SJCRH30 (cell line): ENCODE measurements at regions not wholly inside any gene's neighbourhood (a gene's known extent, or its start where the extent isn't known, plus 50 kb on each side); places are given as distances from the start of the nearest gene placed in this dataset.
"Not testable (repeated sequence)": the region's sequence is repeated elsewhere in the genome, so short reads cannot be mapped to it uniquely, and the experiment has no call there.

ENCODE experiments used
- DNase-seq, 2 experiments: peaks; one replicate each; pipeline ENCODE4 v3.0.0-alpha.2; 2015 to 2020
- H3K27ac ChIP-seq: fragments of 250-450 bp; sonication (Bioruptor Pico); 2 replicates; pipeline ENCODE4 v1.5.1; 2020; ENCODE audit warnings: mild to moderate bottlenecking, moderate library complexity
- H3K27me3 ChIP-seq: fragments of 250-450 bp; sonication (Bioruptor Pico); 2 replicates; pipeline ENCODE4 v1.5.1; 2020; ENCODE audit warnings: mild to moderate bottlenecking, moderate library complexity
- H3K36me3 ChIP-seq: fragments of 250-450 bp; sonication (Bioruptor Pico); 2 replicates; pipeline ENCODE4 v1.5.1; 2020; ENCODE audit warnings: mild to moderate bottlenecking, moderate library complexity
- H3K4me1 ChIP-seq: fragments of 250-450 bp; sonication (Bioruptor Pico); 2 replicates; pipeline ENCODE4 v1.5.1; 2020; ENCODE audit warnings: mild to moderate bottlenecking, moderate library complexity
- H3K4me3 ChIP-seq: fragments of 250-450 bp; sonication (Bioruptor Pico); 2 replicates; pipeline ENCODE4 v1.5.1; 2020; ENCODE audit warnings: mild to moderate bottlenecking, moderate library complexity
- H3K9me3 ChIP-seq: fragments of 250-450 bp; sonication (Bioruptor Pico); replicated peaks from 2 replicates; pipeline ENCODE4 v1.5.1; 2020; ENCODE audit warnings: mild to moderate bottlenecking, moderate library complexity

- Histone ChIP-seq H3K36me3 (no peaks in the 10 kb centered on the region), H3K27me3 (no peaks in the 10 kb centered on the region), H3K4me1 (peaks cover 8% of the 10 kb centered on the region)
Measured at GRCh38 chr12:30301291-30301690, 394.4 kb downstream of the IPO8 start.

GRCh38 chr12:30296486-30296885 lies 399.2 kb downstream of the IPO8 start:
- H3K4me3 ChIP-seq, result peak overlapping the region; percentile 13
- H3K27me3 ChIP-seq, result no peaks in the 10 kb centered on the region
- H3K36me3 ChIP-seq, result no peaks in the 10 kb centered on the region
- peak overlapping the region; percentile 51 for H3K27ac ChIP-seq
- peak; percentile 75 to 89 for DNase-seq
- H3K4me1 ChIP-seq, result peaks cover 8% of the 10 kb centered on the region
- 0 out of 2 replicates have a peak, but pooled peaks cover 3% of the 10 kb centered on the region for H3K9me3 ChIP-seq

More at GRCh38 chr12:30301291-30301690, 394.4 kb downstream of the IPO8 start:
- H3K4me3 ChIP-seq, result no peak overlapping the region
- 0 out of 2 replicates have a peak, but pooled peaks cover 3% of the 10 kb centered on the region for H3K9me3 ChIP-seq
- H3K27ac ChIP-seq, result no peak overlapping the region
- no peak for DNase-seq

- H3K36me3 ChIP-seq, result no peaks in the 10 kb centered on the region
- peak; percentile 29 to 68 for DNase-seq
Measured at GRCh38 chr12:30286345-30286926, 409.2 kb downstream of the IPO8 start.

GRCh38 chr12:30278401-30278800 lies 417.3 kb downstream of the IPO8 start:
- DNase-seq, result no peak
- H3K9me3 ChIP-seq, result no peaks in the 10 kb centered on the region; the same call in 1 of the 2 replicates
- H3K36me3 ChIP-seq, result no peaks in the 10 kb centered on the region
- H3K27ac ChIP-seq, result no peak overlapping the region
- no peak overlapping the region for H3K4me3 ChIP-seq
- H3K27me3 ChIP-seq, result no peaks in the 10 kb centered on the region
- H3K4me1 ChIP-seq, result no peaks in the 10 kb centered on the region

More at GRCh38 chr12:30286345-30286926, 409.2 kb downstream of the IPO8 start:
- Histone ChIP-seq H3K4me1 (no peaks in the 10 kb centered on the region; the same call in 1 of the 2 replicates), H3K4me3 (no peak overlapping the region), H3K27me3 (no peaks in the 10 kb centered on the region), H3K27ac (no peak overlapping the region), H3K9me3 (no peaks in the 10 kb centered on the region)

- not testable (repeated sequence) for H3K9me3 ChIP-seq, H3K36me3 ChIP-seq, H3K27ac ChIP-seq, H3K4me3 ChIP-seq, DNase-seq, H3K27me3 ChIP-seq, H3K4me1 ChIP-seq
Measured at GRCh38 chr12:30272515-30272914, 423.2 kb downstream of the IPO8 start.

GRCh38 chr12:30269496-30269895 lies 426.2 kb downstream of the IPO8 start:
- Histone ChIP-seq H3K27ac (no peak overlapping the region), H3K27me3 (no peaks in the 10 kb centered on the region), H3K4me3 (no peak overlapping the region), H3K9me3 (peaks cover 10% of the 10 kb centered on the region), H3K4me1 (no peaks in the 10 kb centered on the region), H3K36me3 (no peaks in the 10 kb centered on the region)
- DNase-seq, result peak in 1 of 2 experiments; percentile 16

- no peaks in the 10 kb centered on the region for H3K27me3 ChIP-seq
- no peak overlapping the region for H3K27ac ChIP-seq
- no peak for DNase-seq
- no peaks in the 10 kb centered on the region for H3K36me3 ChIP-seq
- peaks cover 10% of the 10 kb centered on the region for H3K9me3 ChIP-seq
- no peaks in the 10 kb centered on the region for H3K4me1 ChIP-seq
- H3K4me3 ChIP-seq, result no peak overlapping the region
Measured at GRCh38 chr12:30268041-30268440, 427.6 kb downstream of the IPO8 start.

- Histone ChIP-seq H3K9me3 (peaks cover 3% of the 10 kb centered on the region), H3K4me3 (no peak overlapping the region), H3K4me1 (no peaks in the 10 kb centered on the region), H3K27me3 (no peaks in the 10 kb centered on the region), H3K36me3 (no peaks in the 10 kb centered on the region), H3K27ac (no peak overlapping the region)
- DNase-seq, result no peak
Measured at GRCh38 chr12:30263434-30263833, 432.2 kb downstream of the IPO8 start.

- Histone ChIP-seq H3K9me3 (no peaks in the 10 kb centered on the region), H3K27ac (no peak overlapping the region), H3K4me1 (no peaks in the 10 kb centered on the region), H3K27me3 (no peaks in the 10 kb centered on the region), H3K4me3 (no peak overlapping the region), H3K36me3 (no peaks in the 10 kb centered on the region)
- no peak for DNase-seq
Measured at GRCh38 chr12:30257618-30258017, 438.1 kb downstream of the IPO8 start.

GRCh38 chr12:30251546-30251945 lies 444.1 kb downstream of the IPO8 start:
- no peak for DNase-seq
- H3K36me3 ChIP-seq, result no peaks in the 10 kb centered on the region
- no peak overlapping the region for H3K4me3 ChIP-seq
- no peaks in the 10 kb centered on the region for H3K9me3 ChIP-seq
- H3K4me1 ChIP-seq, result no peaks in the 10 kb centered on the region
- no peaks in the 10 kb centered on the region for H3K27me3 ChIP-seq
- no peak overlapping the region for H3K27ac ChIP-seq

GRCh38 chr12:30243426-30243825 lies 452.2 kb downstream of the IPO8 start:
- H3K4me3 ChIP-seq, result no peak overlapping the region
- H3K4me1 ChIP-seq, result no peaks in the 10 kb centered on the region
- no peak overlapping the region for H3K27ac ChIP-seq
- H3K9me3 ChIP-seq, result no peaks in the 10 kb centered on the region
- H3K27me3 ChIP-seq, result no peaks in the 10 kb centered on the region
- H3K36me3 ChIP-seq, result no peaks in the 10 kb centered on the region
- no peak for DNase-seq

- no peak overlapping the region for H3K4me3 ChIP-seq
- no peak for DNase-seq
- no peaks in the 10 kb centered on the region for H3K9me3 ChIP-seq
- no peaks in the 10 kb centered on the region for H3K4me1 ChIP-seq
- H3K27me3 ChIP-seq, result no peaks in the 10 kb centered on the region
- no peak overlapping the region for H3K27ac ChIP-seq
- H3K36me3 ChIP-seq, result no peaks in the 10 kb centered on the region
Measured at GRCh38 chr12:30219047-30219446, 435.3 kb upstream of the TMTC1 start.

GRCh38 chr12:30218073-30218472 lies 434.3 kb upstream of the TMTC1 start:
- no peaks in the 10 kb centered on the region for H3K27me3 ChIP-seq
- no peaks in the 10 kb centered on the region for H3K36me3 ChIP-seq
- no peaks in the 10 kb centered on the region for H3K4me1 ChIP-seq

GRCh38 chr12:30213166-30213565 lies 429.4 kb upstream of the TMTC1 start:
- Histone ChIP-seq H3K36me3 (no peaks in the 10 kb centered on the region), H3K27me3 (no peaks in the 10 kb centered on the region), H3K4me3 (no peak overlapping the region), H3K9me3 (no peaks in the 10 kb centered on the region), H3K27ac (no peak overlapping the region), H3K4me1 (no peaks in the 10 kb centered on the region)
- DNase-seq, result no peak

More at GRCh38 chr12:30218073-30218472, 434.3 kb upstream of the TMTC1 start:
- Histone ChIP-seq H3K4me3 (no peak overlapping the region), H3K27ac (no peak overlapping the region), H3K9me3 (no peaks in the 10 kb centered on the region)
- no peak for DNase-seq

- 0 out of 2 replicates have a peak, but pooled peaks cover under 1% of the 10 kb centered on the region for H3K27me3 ChIP-seq
- H3K4me3 ChIP-seq, result no peak overlapping the region
- no peaks in the 10 kb centered on the region for H3K4me1 ChIP-seq
- DNase-seq, result no peak
- 0 out of 2 replicates have a peak, but pooled peaks cover 1% of the 10 kb centered on the region for H3K9me3 ChIP-seq
- no peak overlapping the region for H3K27ac ChIP-seq
- no peaks in the 10 kb centered on the region for H3K36me3 ChIP-seq
Measured at GRCh38 chr12:30211743-30212142, 428.0 kb upstream of the TMTC1 start.

GRCh38 chr12:30203981-30204380 lies 420.2 kb upstream of the TMTC1 start:
- DNase-seq, result no peak
- H3K4me3 ChIP-seq, result no peak overlapping the region
- no peaks in the 10 kb centered on the region for H3K4me1 ChIP-seq
- H3K36me3 ChIP-seq, result no peaks in the 10 kb centered on the region
- no peak overlapping the region for H3K27ac ChIP-seq
- 0 out of 2 replicates have a peak, but pooled peaks cover 4% of the 10 kb centered on the region for H3K27me3 ChIP-seq
- H3K9me3 ChIP-seq, result peaks cover 4% of the 10 kb centered on the region; the same call in 1 of the 2 replicates
